ENCODE measurements at regions not wholly inside any gene's neighbourhood (a gene's known extent, or its start where the extent isn't known, plus 50 kb on each side); places are given as distances from the start of the nearest gene placed in this dataset.

- DNase-seq: no peak
These were observed 59.4 kb upstream of the IRX4 start for GRCh38 chr5:1942158-1942557.

DNA sequence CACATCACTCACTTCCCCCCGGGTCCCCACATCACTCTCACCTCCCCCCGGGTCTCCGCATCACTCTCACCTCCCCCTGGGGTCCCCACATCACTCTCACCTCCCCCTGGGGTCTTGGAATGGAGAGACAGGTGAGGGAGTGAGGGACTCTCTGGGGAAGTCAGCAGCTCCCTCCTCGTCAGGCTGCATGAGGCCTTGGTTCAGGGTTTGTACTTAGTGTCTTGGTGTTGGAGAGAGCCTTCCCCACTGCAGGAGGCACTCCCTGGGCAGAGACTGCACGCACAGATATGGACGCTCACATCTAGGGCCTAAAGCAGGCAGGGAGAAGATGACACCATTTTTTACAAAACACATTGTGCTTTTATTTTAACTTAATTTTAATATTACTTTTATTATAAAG is 56.5 kb upstream of the IRX4 start:
- DNase-seq: no peak

- DNase-seq: no peak
These were observed 55.7 kb upstream of the IRX4 start for GRCh38 chr5:1938310-1939000.

DNA sequence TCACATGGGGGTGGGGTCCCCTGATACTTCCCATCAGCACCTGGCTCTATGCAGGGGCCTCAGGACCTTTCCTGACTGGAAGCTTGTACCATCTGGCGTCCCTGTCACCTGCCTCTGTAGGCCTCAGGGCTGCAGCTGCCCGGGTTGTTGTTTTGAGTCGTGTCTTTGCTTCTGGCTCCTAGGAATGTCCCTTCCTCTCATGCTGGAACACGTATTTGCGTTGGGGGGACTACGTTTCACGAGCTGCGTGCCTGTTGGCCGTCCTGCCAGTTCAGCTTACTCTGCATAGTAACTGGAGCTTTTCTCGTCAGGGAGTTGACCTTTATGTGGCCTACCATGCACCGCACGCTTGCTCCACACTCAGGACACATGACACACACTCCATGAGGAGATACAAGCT is 54.9 kb upstream of the IRX4 start:
- DNase-seq: no peak

GRCh38 chr5:1936901-1937300 is 54.2 kb upstream of the IRX4 start:
- DNase-seq: no peak

DNA sequence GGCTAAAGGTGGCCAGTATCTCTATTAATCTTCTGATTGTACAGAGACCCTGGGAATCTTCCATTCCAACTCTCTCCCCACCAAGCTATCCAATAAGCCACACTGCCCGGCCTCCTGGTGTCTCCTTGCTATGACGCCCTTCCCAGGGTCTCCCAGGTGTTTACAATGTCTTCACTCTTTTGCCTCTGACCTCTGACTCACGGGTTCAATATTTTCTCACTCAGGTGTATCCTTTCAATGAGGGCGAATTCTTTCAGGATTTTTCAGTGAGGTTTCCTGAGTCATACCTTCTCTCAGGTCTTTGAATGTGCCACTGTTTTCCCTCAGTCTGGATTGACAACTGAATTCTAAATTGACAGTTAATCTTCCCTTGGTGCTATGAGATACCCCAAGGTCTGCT is 53.7 kb upstream of the IRX4 start:
- no peak for DNase-seq

DNA sequence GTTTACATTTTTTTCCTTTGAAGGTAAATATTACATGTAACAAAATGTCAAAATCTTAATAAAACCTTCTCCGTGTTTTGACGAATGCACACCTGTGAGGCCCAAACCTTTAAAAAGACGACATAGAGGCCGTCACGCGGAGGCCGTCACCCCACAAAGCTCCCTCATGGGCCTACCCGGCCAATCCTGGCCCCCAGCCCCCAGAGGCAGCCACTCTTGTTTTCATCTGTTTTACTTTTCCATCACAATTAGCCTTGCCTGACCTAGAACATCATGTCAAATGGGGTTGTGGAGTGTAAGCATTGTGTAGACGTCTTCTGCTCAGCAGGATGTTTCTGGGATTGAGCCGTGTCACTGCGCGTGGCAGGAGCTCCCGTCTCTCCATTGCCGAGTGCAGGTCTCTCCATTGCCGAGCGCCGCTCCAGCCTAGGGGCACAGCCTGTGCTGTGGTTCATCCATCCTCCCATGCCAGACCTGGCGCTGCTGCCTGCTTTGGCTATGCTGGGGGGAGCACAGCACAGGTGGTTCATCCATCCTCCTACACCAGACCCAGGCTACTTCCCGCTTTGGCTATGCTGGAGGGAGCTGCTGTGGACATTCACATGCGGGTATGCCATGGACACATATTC is 52.2 kb upstream of the IRX4 start:
- DNase-seq: no peak

DNA sequence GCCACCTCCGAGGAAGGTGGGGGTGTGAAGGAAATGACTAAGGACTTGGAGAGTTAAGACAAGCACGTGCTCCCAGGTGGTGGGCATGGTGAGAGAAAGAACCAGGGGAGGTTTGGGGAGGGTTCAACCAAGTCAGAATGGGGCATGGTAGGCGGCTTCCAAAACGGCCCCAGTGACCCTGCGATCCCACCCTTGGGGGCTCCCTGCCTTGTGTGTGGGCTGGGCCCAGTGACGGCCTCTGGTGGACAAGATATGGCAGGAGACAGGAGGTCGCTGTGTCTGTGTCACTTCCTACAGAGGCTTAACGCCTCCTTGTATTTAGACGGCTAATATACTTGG is 51.3 kb upstream of the IRX4 start:
- no peak for DNase-seq

- DNase-seq: no peak
These were observed 50.8 kb upstream of the IRX4 start for GRCh38 chr5:1933364-1934055.
